Body of pancreas (tissue), 4 donors: ENCODE measurements at regions not wholly inside any gene's neighbourhood (a gene's known extent, or its start where the extent isn't known, plus 50 kb on each side); places are given as distances from the start of the nearest gene placed in this dataset.

Experiments
- ATAC-seq: fragments of 150-250 bp; one replicate; pipeline ENCODE4 v1.9.1; 2016
- DNase-seq, 4 donors: peaks; one replicate each; pipeline ENCODE4 v3.0.0-alpha.2; 2019
- H3K27ac ChIP-seq, 4 donors: fragments of 200-600 bp; sonication (generic); 1 replicate in 3 of 4; 2 replicates in 1 of 4; pipeline versions ENCODE4 v1.5.1 to v1.6.1; 2016 to 2019; ENCODE audit warnings: mild to moderate bottlenecking in 1 of 4, mixed read lengths in 1 of 4, moderate library complexity in 1 of 4
- H3K27me3 ChIP-seq, 2 donors: fragments of 200-600 bp; sonication (generic); one replicate each; pipeline ENCODE4 v1.6.0; 2016; ENCODE audit warnings: mild to moderate bottlenecking in 1 of 2
- H3K36me3 ChIP-seq, 2 donors: fragments of 200-600 bp; sonication (generic); replicated peaks in 1 of 2; 2 replicates each; pipeline ENCODE4 v1.5.1; 2016; ENCODE audit warnings: low read depth in 2 of 2; ENCODE audit not compliant: insufficient read depth in 1 of 2
- H3K4me1 ChIP-seq: fragments of 200-600 bp; sonication (generic); one replicate; pipeline ENCODE4 v1.6.0; 2016
- H3K4me3 ChIP-seq, 2 donors: fragments of 200-600 bp; sonication (generic); 1 replicate in 1 of 2; 2 replicates in 1 of 2; pipeline ENCODE4 v1.5.1; 2016 to 2019
- H3K9me3 ChIP-seq, 3 donors: fragments of 200-600 bp; sonication (generic); 1 replicate in 2 of 3; 2 replicates in 1 of 3; pipeline ENCODE4 v1.5.1; 2016
- CTCF ChIP-seq, 7 experiments: fragments of 450-650 bp in 4 of 7; fragments of 200-600 bp in 3 of 7; sonication (generic) in 3 of 7; IDR thresholded peaks; one replicate each; pipeline ENCODE4 v1.5.1; 2016 to 2019; ENCODE audit warnings: antibody characterized with exemption in 7 of 7
- POLR2A ChIP-seq, 3 donors: fragments of 450-650 bp; IDR thresholded peaks; one replicate each; pipeline ENCODE4 v1.6.1; 2016; ENCODE audit warnings: antibody characterized with exemption in 3 of 3, mild to moderate bottlenecking in 2 of 3
- WGBS, 2 donors: methylation state at CpG; one replicate each; pipeline ENCODE4 v1.1.5; 2017; 5-methylcytosine and 5-hydroxymethylcytosine counted together
- intact Hi-C: fragments of 100-400 bp; cut with DNase I; formaldehyde crosslinking; loops from one replicate; pipeline ENCODE4 v1.15.1; 2023

GRCh38 chr3:146685050-146685814 lies 80.1 kb upstream of the PLSCR5 start:
- Histone ChIP-seq H3K4me1 (no peaks in the 10 kb centered on the region), H3K36me3 (no peaks in the 10 kb centered on the region), H3K9me3 (no peaks in the 10 kb centered on the region), H3K27ac (no peak overlapping the region), H3K27me3 (no peaks in the 10 kb centered on the region), H3K4me3 (no peak overlapping the region)
- TF ChIP-seq CTCF (IDR thresholded peaks at IDR 0.05) (no peak), POLR2A (IDR thresholded peaks at IDR 0.05) (no peak)
- 83 to 90% methylated on average over 8 of the region's 8 CpGs for WGBS, 2 donors
- ATAC-seq (no peak), DNase-seq (no peak)
- intact Hi-C loops, result no loop called here

GRCh38 chr3:146682171-146682570 lies 77.0 kb upstream of the PLSCR5 start:
- Histone ChIP-seq H3K27me3 (no peaks in the 10 kb centered on the region), H3K27ac (no peak overlapping the region), H3K4me1 (no peaks in the 10 kb centered on the region), H3K36me3 (no peaks in the 10 kb centered on the region), H3K4me3 (no peak overlapping the region), H3K9me3 (no peaks in the 10 kb centered on the region)
- TF ChIP-seq CTCF (IDR thresholded peaks at IDR 0.05) (no peak), POLR2A (IDR thresholded peaks at IDR 0.05) (no peak)
- ATAC-seq (no peak), DNase-seq (no peak)
- 5 to 20% methylated on average over 5 of the region's 5 CpGs for WGBS, 2 donors
- intact Hi-C loops, result no loop called here

DNA sequence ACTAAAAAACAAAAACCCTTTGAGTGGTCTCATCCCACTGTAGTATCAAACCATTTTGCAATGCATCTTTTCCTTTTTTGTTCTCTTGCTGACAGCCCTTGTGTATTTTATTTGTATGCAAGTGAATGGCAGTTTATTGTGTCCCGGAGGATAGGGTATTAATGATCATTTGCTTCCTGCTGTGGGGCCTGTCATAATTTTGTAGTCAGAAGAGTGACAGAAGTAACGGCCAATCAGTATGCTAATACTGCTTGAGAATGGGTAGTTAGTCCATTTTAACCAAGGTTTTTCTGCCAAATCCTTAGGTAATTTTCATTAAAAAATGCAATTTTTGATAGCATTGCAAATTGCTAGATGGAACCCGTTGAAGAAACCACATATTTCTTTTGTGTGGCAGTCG lies 75.5 kb upstream of the PLSCR5 start:
- no peaks in the 10 kb centered on the region for H3K9me3 ChIP-seq
- intact Hi-C loops, result no loop called here
- H3K36me3 ChIP-seq, result no peaks in the 10 kb centered on the region
- TF ChIP-seq POLR2A (IDR thresholded peaks at IDR 0.05) (no peak), CTCF (IDR thresholded peaks at IDR 0.05) (no peak)
- no peak overlapping the region for H3K4me3 ChIP-seq
- WGBS, 2 donors, result 73 to 74% methylated on average over 4 of the region's 4 CpGs
- DNase-seq (no peak), ATAC-seq (no peak)
- H3K4me1 ChIP-seq, result no peaks in the 10 kb centered on the region
- no peak overlapping the region for H3K27ac ChIP-seq
- H3K27me3 ChIP-seq, result no peaks in the 10 kb centered on the region

GRCh38 chr3:146679995-146680394 lies 74.8 kb upstream of the PLSCR5 start:
- ATAC-seq (no peak), DNase-seq (no peak)
- Histone ChIP-seq H3K36me3 (no peaks in the 10 kb centered on the region), H3K27ac (no peak overlapping the region), H3K4me1 (no peaks in the 10 kb centered on the region), H3K27me3 (no peaks in the 10 kb centered on the region), H3K9me3 (no peaks in the 10 kb centered on the region), H3K4me3 (no peak overlapping the region)
- WGBS, 2 donors, result 63 to 69% methylated on average over 3 of the region's 3 CpGs
- intact Hi-C loops, result no loop called here
- no peak for TF ChIP-seq CTCF (IDR thresholded peaks at IDR 0.05)
- no peak for TF ChIP-seq POLR2A (IDR thresholded peaks at IDR 0.05)

GRCh38 chr3:146679191-146679590 lies 74.0 kb upstream of the PLSCR5 start:
- H3K36me3 ChIP-seq, result no peaks in the 10 kb centered on the region
- H3K9me3 ChIP-seq, result no peaks in the 10 kb centered on the region
- H3K4me3 ChIP-seq, result no peak overlapping the region
- intact Hi-C loops, result no loop called here
- H3K27me3 ChIP-seq, result no peaks in the 10 kb centered on the region
- no peaks in the 10 kb centered on the region for H3K4me1 ChIP-seq
- DNase-seq (no peak), ATAC-seq (no peak)
- no peak overlapping the region for H3K27ac ChIP-seq
- 86 to 87% methylated on average over 3 of the region's 3 CpGs for WGBS, 2 donors
- no peak for TF ChIP-seq POLR2A (IDR thresholded peaks at IDR 0.05)
- no peak for TF ChIP-seq CTCF (IDR thresholded peaks at IDR 0.05)
